Smooth muscle cell (in vitro differentiated cells): ENCODE measurements at regions not wholly inside any gene's neighbourhood (a gene's known extent, or its start where the extent isn't known, plus 50 kb on each side); places are given as distances from the start of the nearest gene placed in this dataset.

ENCODE experiments used
- DNase-seq: peaks from one replicate; lab custom pipeline; 2025; ENCODE audit not compliant: unreplicated experiment; lab: John Stamatoyannopoulos, UW
- H2AFZ ChIP-seq: fragments of 200-600 bp; sonication (generic); 2 replicates; pipeline ENCODE4 v1.6.0; 2016; ENCODE audit warnings: antibody characterized with exemption, low read depth, mild to moderate bottlenecking
- H3F3A ChIP-seq: fragments of 200-600 bp; sonication (generic); 2 replicates; pipeline ENCODE4 v1.6.0; 2017; ENCODE audit warnings: antibody characterized with exemption, low read depth
- H3K27ac ChIP-seq: fragments of 200-600 bp; sonication (generic); 2 replicates; pipeline ENCODE4 v1.5.1; 2016; ENCODE audit warnings: low read depth, mild to moderate bottlenecking
- H3K27me3 ChIP-seq: fragments of 200-600 bp; sonication (generic); 2 replicates; pipeline ENCODE4 v1.6.1; 2016; ENCODE audit warnings: low read depth, mild to moderate bottlenecking
- H3K36me3 ChIP-seq: fragments of 200-600 bp; sonication (generic); 2 replicates; pipeline ENCODE4 v1.5.1; 2016; ENCODE audit warnings: low read depth
- H3K4me1 ChIP-seq: fragments of 200-600 bp; sonication (generic); 2 replicates; pipeline ENCODE4 v1.5.1; 2016; ENCODE audit warnings: low read depth
- H3K4me2 ChIP-seq: fragments of 200-600 bp; sonication (generic); 2 replicates; pipeline ENCODE4 v1.6.0; 2016; ENCODE audit warnings: mild to moderate bottlenecking
- H3K4me3 ChIP-seq: fragments of 200-600 bp; sonication (generic); 2 replicates; pipeline ENCODE4 v1.5.1; 2016; ENCODE audit warnings: mild to moderate bottlenecking
- H3K79me2 ChIP-seq: fragments of 200-600 bp; sonication (generic); 2 replicates; pipeline ENCODE4 v1.6.0; 2016; ENCODE audit warnings: low read depth, mild to moderate bottlenecking
- H3K9ac ChIP-seq: fragments of 200-600 bp; sonication (generic); 2 replicates; pipeline ENCODE4 v1.6.0; 2016; ENCODE audit warnings: low read depth
- H3K9me3 ChIP-seq: fragments of 200-600 bp; sonication (generic); replicated peaks from 2 replicates; pipeline ENCODE4 v1.5.1; 2016; ENCODE audit warnings: low read depth
- H4K20me1 ChIP-seq: fragments of 200-600 bp; sonication (generic); 2 replicates; pipeline ENCODE4 v1.6.0; 2016; ENCODE audit warnings: low read depth
- WGBS: methylation state at CpG from one replicate; pipeline ENCODE4 v1.1.7; 2016; ENCODE audit warnings: low lambda C conversion rate; 5-methylcytosine and 5-hydroxymethylcytosine counted together
- TF ChIP-seq, protein P1 (sequence below): fragments of 200-600 bp; sonication (generic); IDR thresholded peaks from 2 replicates; pipeline ENCODE4 v1.5.1; 2017; ENCODE audit warnings: borderline replicate concordance, mild to moderate bottlenecking, antibody characterized with exemption; ENCODE audit not compliant: insufficient read depth, poor library complexity, severe bottlenecking

DNA sequence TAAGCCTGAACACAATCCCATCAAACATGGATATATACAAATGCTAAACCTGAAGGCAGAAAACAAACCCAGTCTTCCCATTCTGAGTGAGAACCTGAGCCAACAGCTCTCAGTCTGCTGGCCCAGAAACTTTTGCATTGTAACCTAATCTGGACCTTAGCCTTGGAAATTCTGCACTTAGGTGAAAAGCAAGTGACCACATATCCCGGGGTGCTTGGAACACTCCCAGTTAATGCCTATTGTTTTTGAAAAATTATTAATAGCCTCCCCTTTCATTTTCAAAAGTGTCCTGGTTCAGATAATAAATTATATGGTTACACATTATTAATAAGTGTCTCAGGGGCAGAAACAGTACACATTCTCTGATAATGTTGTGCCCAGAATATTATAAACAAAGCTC lies 228.3 kb upstream of the TARS1 start:
- H2AFZ ChIP-seq = no peak overlapping the region
- H3K4me3 ChIP-seq = no peak overlapping the region
- DNase-seq = no peak
- no peak overlapping the region for H3K9ac ChIP-seq
- H3K27ac ChIP-seq = no peak overlapping the region
- no peaks in the 10 kb centered on the region for H4K20me1 ChIP-seq
- H3K4me2 ChIP-seq = no peak overlapping the region
- no peaks in the 10 kb centered on the region for H3F3A ChIP-seq
- no peaks in the 10 kb centered on the region for H3K36me3 ChIP-seq
- no peaks in the 10 kb centered on the region for H3K27me3 ChIP-seq
- WGBS = 93% methylated on average over 1 of the region's 1 CpG
- H3K79me2 ChIP-seq = no peaks in the 10 kb centered on the region
- no peaks in the 10 kb centered on the region for H3K9me3 ChIP-seq
- H3K4me1 ChIP-seq = no peaks in the 10 kb centered on the region
- TF ChIP-seq, protein P1, sequence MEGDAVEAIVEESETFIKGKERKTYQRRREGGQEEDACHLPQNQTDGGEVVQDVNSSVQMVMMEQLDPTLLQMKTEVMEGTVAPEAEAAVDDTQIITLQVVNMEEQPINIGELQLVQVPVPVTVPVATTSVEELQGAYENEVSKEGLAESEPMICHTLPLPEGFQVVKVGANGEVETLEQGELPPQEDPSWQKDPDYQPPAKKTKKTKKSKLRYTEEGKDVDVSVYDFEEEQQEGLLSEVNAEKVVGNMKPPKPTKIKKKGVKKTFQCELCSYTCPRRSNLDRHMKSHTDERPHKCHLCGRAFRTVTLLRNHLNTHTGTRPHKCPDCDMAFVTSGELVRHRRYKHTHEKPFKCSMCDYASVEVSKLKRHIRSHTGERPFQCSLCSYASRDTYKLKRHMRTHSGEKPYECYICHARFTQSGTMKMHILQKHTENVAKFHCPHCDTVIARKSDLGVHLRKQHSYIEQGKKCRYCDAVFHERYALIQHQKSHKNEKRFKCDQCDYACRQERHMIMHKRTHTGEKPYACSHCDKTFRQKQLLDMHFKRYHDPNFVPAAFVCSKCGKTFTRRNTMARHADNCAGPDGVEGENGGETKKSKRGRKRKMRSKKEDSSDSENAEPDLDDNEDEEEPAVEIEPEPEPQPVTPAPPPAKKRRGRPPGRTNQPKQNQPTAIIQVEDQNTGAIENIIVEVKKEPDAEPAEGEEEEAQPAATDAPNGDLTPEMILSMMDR = no peak

DNA sequence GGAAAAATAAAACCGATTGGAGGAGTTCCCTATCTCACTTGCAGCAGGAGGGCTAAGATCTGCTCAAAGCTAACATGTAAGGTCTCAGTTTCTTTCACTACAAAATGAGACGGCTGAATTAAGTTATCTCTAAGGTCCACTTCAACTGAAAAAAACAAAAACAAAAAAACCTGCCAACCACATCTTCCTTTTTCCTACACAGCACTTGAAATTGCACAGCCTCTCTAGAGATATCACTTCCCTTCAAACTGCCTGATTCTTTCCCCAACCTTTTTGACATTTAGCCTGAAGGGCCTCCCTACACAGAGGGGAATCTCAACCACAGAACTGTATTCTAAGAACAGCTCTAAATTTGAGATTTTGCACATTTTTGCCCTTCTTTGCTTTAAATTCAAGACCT lies 227.9 kb upstream of the TARS1 start:
- no peaks in the 10 kb centered on the region for H3F3A ChIP-seq
- H3K4me1 ChIP-seq = no peaks in the 10 kb centered on the region
- WGBS = 82% methylated on average over 2 of the region's 2 CpGs
- H3K27me3 ChIP-seq = no peaks in the 10 kb centered on the region
- H3K36me3 ChIP-seq = no peaks in the 10 kb centered on the region
- H4K20me1 ChIP-seq = no peaks in the 10 kb centered on the region
- H3K9me3 ChIP-seq = no peaks in the 10 kb centered on the region
- no peak overlapping the region for H2AFZ ChIP-seq
- no peaks in the 10 kb centered on the region for H3K79me2 ChIP-seq
- H3K4me3 ChIP-seq = no peak overlapping the region
- TF ChIP-seq, protein P1 = no peak
- no peak overlapping the region for H3K9ac ChIP-seq
- no peak overlapping the region for H3K27ac ChIP-seq
- no peak overlapping the region for H3K4me2 ChIP-seq
- no peak for DNase-seq

DNA sequence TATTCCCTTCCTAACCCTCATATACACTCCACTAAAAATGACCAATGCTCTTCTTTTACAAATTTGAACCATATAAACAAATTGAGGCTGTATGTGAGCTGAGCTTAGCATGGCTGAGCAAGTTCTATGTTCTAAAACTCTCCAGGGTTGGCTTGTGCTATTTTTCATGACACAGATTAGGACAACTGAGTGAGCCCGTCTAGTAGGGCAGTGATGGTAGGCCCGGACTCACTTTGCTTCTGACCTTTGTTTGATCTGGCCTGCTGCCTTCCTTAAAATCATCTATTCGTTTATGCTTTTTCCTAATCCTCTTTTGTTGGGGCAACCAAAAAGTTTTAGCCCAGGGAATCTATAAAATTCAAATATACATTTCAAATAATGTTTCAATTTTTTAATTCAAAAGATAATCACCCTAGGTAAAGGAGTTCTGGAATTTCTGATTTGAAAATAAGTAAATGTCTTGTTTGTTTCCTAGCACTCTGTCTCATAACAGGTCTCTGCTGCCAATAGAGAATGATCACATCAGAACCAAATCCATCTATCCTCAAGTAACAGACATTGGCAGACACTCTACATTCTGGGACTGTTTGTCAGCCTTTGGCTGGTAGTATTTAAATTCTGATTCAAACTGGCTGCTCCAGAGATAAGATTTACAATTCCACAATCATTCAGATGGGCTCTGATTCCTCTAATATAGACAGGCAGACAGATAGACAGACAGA lies 217.0 kb upstream of the TARS1 start:
- Histone ChIP-seq H3K27ac (no peak overlapping the region), H3K27me3 (no peaks in the 10 kb centered on the region), H3K9ac (no peak overlapping the region), H3K79me2 (no peaks in the 10 kb centered on the region), H3F3A (no peaks in the 10 kb centered on the region), H2AFZ (no peak overlapping the region), H3K4me1 (peaks cover 18% of the 10 kb centered on the region), H3K4me3 (no peak overlapping the region), H4K20me1 (no peaks in the 10 kb centered on the region), H3K36me3 (no peaks in the 10 kb centered on the region), H3K4me2 (no peak overlapping the region), H3K9me3 (no peaks in the 10 kb centered on the region)
- DNase-seq = no peak
- WGBS = 76% methylated on average over 3 of the region's 3 CpGs
- TF ChIP-seq, protein P1 = no peak

DNA sequence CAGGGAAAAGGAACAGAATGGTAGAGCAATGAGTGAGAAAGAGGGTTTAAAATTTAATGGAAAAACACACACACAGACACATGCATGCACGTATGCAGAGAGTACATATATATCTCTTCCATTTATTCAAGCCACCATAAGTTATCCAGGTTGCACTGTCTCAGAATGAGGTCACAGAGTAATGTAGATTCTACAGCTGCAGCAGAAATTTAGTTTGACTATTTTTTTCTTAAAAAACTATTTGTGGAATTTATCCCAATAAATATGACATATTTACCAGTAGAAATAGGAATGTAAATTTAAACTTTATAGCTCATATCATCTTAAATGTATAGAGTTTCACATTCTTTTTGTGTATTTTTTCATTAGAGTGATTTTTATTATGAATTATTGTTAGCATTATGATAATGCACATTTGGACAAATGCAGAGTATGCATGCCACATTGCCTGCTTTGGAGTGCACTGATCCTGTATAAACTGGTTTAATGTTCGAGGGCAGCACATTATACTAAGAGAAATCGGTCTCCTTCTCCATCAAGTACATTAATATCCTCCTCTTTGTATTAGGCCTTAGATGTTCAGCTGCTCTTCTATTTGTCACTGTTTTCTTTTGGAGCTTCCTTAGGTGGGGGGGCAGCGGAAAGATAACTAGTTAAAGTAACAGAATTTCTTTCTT lies 216.3 kb upstream of the TARS1 start:
- no peaks in the 10 kb centered on the region for H3K79me2 ChIP-seq
- H2AFZ ChIP-seq = no peak overlapping the region
- no peak overlapping the region for H3K9ac ChIP-seq
- H3K36me3 ChIP-seq = no peaks in the 10 kb centered on the region
- no peak overlapping the region for H3K27ac ChIP-seq
- DNase-seq = no peak
- no peak overlapping the region for H3K4me3 ChIP-seq
- H3K27me3 ChIP-seq = no peaks in the 10 kb centered on the region
- WGBS = 93% methylated on average over 4 of the region's 4 CpGs
- H3K4me1 ChIP-seq = peaks cover 24% of the 10 kb centered on the region
- H3K9me3 ChIP-seq = no peaks in the 10 kb centered on the region
- TF ChIP-seq, protein P1 = no peak
- no peaks in the 10 kb centered on the region for H3F3A ChIP-seq
- H4K20me1 ChIP-seq = no peaks in the 10 kb centered on the region
- H3K4me2 ChIP-seq = no peak overlapping the region
